ENCODE measurements at regions not wholly inside any gene's neighbourhood (a gene's known extent, or its start where the extent isn't known, plus 50 kb on each side); places are given as distances from the start of the nearest gene placed in this dataset.

DNA sequence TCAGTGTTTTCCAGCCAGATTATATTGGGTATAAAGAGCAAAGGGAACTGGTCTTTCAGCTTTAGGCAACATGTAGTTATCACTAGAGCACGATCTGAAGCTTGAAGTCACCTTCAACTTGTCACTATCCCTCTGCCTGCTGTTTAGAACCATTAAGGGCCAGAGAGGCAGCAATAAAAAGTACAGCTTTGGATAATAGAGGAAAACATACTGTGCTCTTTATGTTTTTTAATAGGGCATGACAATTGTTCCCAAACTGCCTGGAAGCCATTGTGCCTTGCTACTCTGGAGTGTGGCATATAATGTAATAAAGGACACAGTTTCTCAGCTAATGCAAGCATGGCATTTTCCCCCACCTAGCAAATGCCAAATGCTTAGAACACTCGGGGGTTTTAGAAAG is 1912.0 kb upstream of the RAG2 start:
- no peak overlapping the region for H3K4me3 ChIP-seq (replicated peaks in 1 of 3; ENCODE audit: low read depth in 2 of 3, low read length in 3 of 3)
- Mint-ChIP-seq H3K4me3 (no peak overlapping the region), H3K36me3 (no peaks in the 10 kb centered on the region), H3K27me3 (ENCODE audit: low read depth in 3 of 3) (no peaks in the 10 kb centered on the region), H3K4me1 (no peaks in the 10 kb centered on the region), H3K27ac (no peak overlapping the region), H3K9me3 (peaks cover 0 to 6% (median under 1%) of the 10 kb centered on the region in 7 donors)
- no peaks in the 10 kb centered on the region for H3K4me1 ChIP-seq (ENCODE audit: control insufficient read depth in 1 of 2, insufficient read depth in 2 of 2, low read length in 2 of 2)
- DNase-seq: no peak
- H3K79me2 ChIP-seq (ENCODE audit: insufficient read depth, low read length): no peaks in the 10 kb centered on the region
- H3K36me3 ChIP-seq (replicated peaks in 1 of 2; ENCODE audit: control insufficient read depth in 1 of 2, insufficient read depth in 2 of 2, low read length in 2 of 2): no peaks in the 10 kb centered on the region
- WGBS (ENCODE audit: insufficient coverage): no CpG with 5 or more reads among the region's 2 CpGs
- no peak overlapping the region for H3K9ac ChIP-seq (ENCODE audit: insufficient read depth, low read length, poor library complexity, severe bottlenecking)
- H4K20me1 ChIP-seq (ENCODE audit: insufficient read depth, low read length): no peaks in the 10 kb centered on the region
- H3K27ac ChIP-seq (ENCODE audit: low read depth in 1 of 2, low read length in 2 of 2): no peak overlapping the region
- TF ChIP-seq, protein P1, sequence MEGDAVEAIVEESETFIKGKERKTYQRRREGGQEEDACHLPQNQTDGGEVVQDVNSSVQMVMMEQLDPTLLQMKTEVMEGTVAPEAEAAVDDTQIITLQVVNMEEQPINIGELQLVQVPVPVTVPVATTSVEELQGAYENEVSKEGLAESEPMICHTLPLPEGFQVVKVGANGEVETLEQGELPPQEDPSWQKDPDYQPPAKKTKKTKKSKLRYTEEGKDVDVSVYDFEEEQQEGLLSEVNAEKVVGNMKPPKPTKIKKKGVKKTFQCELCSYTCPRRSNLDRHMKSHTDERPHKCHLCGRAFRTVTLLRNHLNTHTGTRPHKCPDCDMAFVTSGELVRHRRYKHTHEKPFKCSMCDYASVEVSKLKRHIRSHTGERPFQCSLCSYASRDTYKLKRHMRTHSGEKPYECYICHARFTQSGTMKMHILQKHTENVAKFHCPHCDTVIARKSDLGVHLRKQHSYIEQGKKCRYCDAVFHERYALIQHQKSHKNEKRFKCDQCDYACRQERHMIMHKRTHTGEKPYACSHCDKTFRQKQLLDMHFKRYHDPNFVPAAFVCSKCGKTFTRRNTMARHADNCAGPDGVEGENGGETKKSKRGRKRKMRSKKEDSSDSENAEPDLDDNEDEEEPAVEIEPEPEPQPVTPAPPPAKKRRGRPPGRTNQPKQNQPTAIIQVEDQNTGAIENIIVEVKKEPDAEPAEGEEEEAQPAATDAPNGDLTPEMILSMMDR (IDR thresholded peaks at IDR 0.05): no peak
- no peak overlapping the region for H3K4me2 ChIP-seq (replicated peaks; ENCODE audit: extremely low read depth, low read length, poor library complexity, severe bottlenecking)
- H3K9me3 ChIP-seq (replicated peaks in 1 of 2; ENCODE audit: control insufficient read depth in 1 of 2, insufficient read depth in 1 of 2, low read length in 2 of 2): peaks cover 0 to 5% of the 10 kb centered on the region in 2 donors
- no peaks in the 10 kb centered on the region for H3K27me3 ChIP-seq (ENCODE audit: control insufficient read depth in 2 of 2, insufficient read depth in 2 of 2, low read length in 2 of 2)
- no peak overlapping the region for H2AFZ ChIP-seq (ENCODE audit: insufficient read depth, low read depth, low read length, poor library complexity, severe bottlenecking)
- intact Hi-C loops (cut with micrococcal nuclease): no loop called here

DNA sequence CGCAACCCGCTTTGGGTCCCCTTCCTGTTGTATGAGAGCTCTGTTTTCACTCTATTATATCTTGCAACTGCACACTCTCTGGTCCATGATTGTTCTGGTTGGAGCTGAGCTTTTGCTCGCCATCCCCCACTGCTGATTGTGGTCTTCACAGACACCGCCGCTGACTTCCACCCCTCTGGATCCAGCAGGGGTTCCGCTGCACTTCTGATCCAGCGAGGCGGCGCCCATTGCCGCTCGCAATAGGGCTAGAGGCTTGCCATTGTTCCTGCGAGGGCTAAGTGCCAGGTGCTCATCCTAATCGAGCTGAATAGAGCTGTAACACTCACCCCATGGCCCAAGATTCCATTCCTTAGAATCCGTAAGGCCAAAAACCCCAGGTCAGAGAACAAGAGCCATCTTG is 1905.8 kb upstream of the RAG2 start:
- Mint-ChIP-seq H3K4me3 (no peak overlapping the region), H3K27me3 (ENCODE audit: low read depth in 3 of 3) (peaks cover 0 to 2% (median 0%) of the 10 kb centered on the region in 3 donors), H3K27ac (no peak overlapping the region), H3K36me3 (no peaks in the 10 kb centered on the region), H3K9me3 (peaks cover 9 to 19% (median 10%) of the 10 kb centered on the region in 7 donors), H3K4me1 (no peaks in the 10 kb centered on the region)
- Histone ChIP-seq H3K9ac (ENCODE audit: insufficient read depth, low read length, poor library complexity, severe bottlenecking) (no peak overlapping the region), H2AFZ (ENCODE audit: insufficient read depth, low read depth, low read length, poor library complexity, severe bottlenecking) (no peak overlapping the region), H3K9me3 (replicated peaks in 1 of 2; ENCODE audit: control insufficient read depth in 1 of 2, insufficient read depth in 1 of 2, low read length in 2 of 2) (peaks cover 13 to 28% of the 10 kb centered on the region in 2 donors), H3K4me1 (ENCODE audit: control insufficient read depth in 1 of 2, insufficient read depth in 2 of 2, low read length in 2 of 2) (no peaks in the 10 kb centered on the region), H3K4me2 (replicated peaks; ENCODE audit: extremely low read depth, low read length, poor library complexity, severe bottlenecking) (no peak overlapping the region), H3K27ac (ENCODE audit: low read depth in 1 of 2, low read length in 2 of 2) (no peak overlapping the region), H4K20me1 (ENCODE audit: insufficient read depth, low read length) (no peaks in the 10 kb centered on the region), H3K36me3 (replicated peaks in 1 of 2; ENCODE audit: control insufficient read depth in 1 of 2, insufficient read depth in 2 of 2, low read length in 2 of 2) (no peaks in the 10 kb centered on the region), H3K4me3 (replicated peaks in 1 of 3; ENCODE audit: low read depth in 2 of 3, low read length in 3 of 3) (no peak overlapping the region), H3K79me2 (ENCODE audit: insufficient read depth, low read length) (no peaks in the 10 kb centered on the region), H3K27me3 (ENCODE audit: control insufficient read depth in 2 of 2, insufficient read depth in 2 of 2, low read length in 2 of 2) (no peaks in the 10 kb centered on the region)
- no peak for DNase-seq
- 93% methylated on average over 12 of the region's 14 CpGs for WGBS (ENCODE audit: insufficient coverage)
- intact Hi-C loops (cut with micrococcal nuclease): no loop called here
- TF ChIP-seq, protein P1 (IDR thresholded peaks at IDR 0.05): no peak
